ENCODE measurements at regions not wholly inside any gene's neighbourhood (a gene's known extent, or its start where the extent isn't known, plus 50 kb on each side); places are given as distances from the start of the nearest gene placed in this dataset.
A peak's percentile ranks its signal among the peaks of the same experiment; 100 is the strongest.

DNA sequence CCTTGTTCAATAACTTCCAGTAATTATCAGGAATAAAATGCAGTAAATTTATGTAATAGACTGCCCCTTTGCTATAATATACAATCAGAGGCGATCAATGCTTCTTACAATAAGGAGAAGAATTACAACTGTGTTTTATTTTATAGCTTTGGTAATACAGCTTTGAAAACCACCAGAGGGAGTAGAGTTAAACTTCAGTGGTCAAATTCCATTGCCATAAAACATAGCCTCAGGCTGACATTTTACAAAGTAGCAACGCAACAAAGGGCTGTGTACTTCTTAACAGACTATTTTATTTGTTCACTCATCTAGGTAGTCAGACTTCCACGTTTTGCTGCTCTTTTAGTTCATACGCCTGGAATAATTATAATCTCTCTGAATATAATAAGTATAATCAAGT, 58.5 kb downstream of the TEX13C start:
- ATAC-seq (replicated peaks in 6 of 8): peak in 3 of 8 experiments; percentile 8 to 46 (median 44)
- H3K4me3 ChIP-seq: no peak overlapping the region
- H3K27ac ChIP-seq: no peak overlapping the region
- no peaks in the 10 kb centered on the region for H3K4me1 ChIP-seq (replicated peaks in 1 of 2)
- in situ Hi-C loops (cut with MboI; ENCODE audit: low pct_unique_long_range_greater_than_20kb in 2 of 9, low sequenced_read_pairs in 9 of 9, unreplicated experiment in 9 of 9): no loop called here
- 0 to 87% (median 12%) methylated on average over 1 to 4 of the region's 4 CpGs; no CpG with 5 or more reads in 4 of the 10 experiments for WGBS, 10 experiments

DNA sequence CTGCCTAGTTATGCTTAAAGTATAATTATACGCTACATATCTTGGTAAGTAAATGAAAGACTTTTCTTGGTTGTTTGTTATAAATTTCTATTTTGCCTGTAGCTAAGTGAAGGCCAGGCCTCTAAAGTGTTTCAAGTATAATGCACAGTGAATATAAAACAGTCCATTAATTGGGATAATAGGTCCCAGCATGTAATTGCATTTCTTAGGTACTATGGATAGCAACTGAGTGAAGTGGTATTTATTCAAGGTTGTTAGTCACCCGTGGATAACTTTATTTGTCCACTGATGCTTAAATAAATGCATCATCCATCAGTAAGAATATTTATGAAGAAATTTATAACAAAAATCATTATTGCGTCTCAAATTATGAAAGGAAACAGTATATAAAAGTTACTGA, 59.1 kb downstream of the TEX13C start:
- ATAC-seq (replicated peaks in 6 of 8): no peak
- Histone ChIP-seq H3K4me3 (no peak overlapping the region), H3K4me1 (replicated peaks in 1 of 2) (no peaks in the 10 kb centered on the region), H3K27ac (no peak overlapping the region)
- in situ Hi-C loops (cut with MboI; ENCODE audit: low pct_unique_long_range_greater_than_20kb in 2 of 9, low sequenced_read_pairs in 9 of 9, unreplicated experiment in 9 of 9): no loop called here
- WGBS, 10 experiments: 17 to 100% (median 57%) methylated on average over 1 to 3 of the region's 3 CpGs; no CpG with 5 or more reads in 4 of the 10 experiments

DNA sequence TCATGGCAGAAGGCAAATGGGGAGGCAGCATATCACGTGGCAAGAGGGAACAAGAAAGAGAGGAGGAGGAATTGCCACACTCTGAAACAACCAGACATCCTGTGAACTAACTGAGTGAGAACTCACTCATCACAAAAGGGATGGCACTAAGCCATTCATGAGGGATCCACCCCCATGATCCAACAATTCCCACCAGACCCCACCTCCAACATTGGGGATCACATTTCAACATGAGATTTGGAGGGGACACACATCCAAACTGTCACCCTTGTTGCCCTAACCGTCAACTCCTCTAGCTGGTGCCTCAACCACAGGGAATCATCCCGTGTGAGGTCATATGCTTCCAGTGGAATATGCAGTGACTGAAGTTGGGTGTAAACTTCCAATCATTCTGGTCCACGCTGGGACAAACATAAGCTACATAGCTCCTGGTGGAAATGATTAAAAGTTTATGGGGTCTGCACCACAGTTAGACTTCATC, 62.5 kb downstream of the TEX13C start:
- in situ Hi-C loops (cut with MboI; ENCODE audit: low pct_unique_long_range_greater_than_20kb in 2 of 9, low sequenced_read_pairs in 9 of 9, unreplicated experiment in 9 of 9): no loop called here
- H3K4me3 ChIP-seq: no peak overlapping the region
- no peak for ATAC-seq (replicated peaks in 6 of 8)
- H3K27ac ChIP-seq: no peak overlapping the region
- no peaks in the 10 kb centered on the region for H3K4me1 ChIP-seq (replicated peaks in 1 of 2)
- WGBS, 10 experiments: 0 to 44% methylated on average over 2 of the region's 4 CpGs; no CpG with 5 or more reads in 8 of the 10 experiments

DNA sequence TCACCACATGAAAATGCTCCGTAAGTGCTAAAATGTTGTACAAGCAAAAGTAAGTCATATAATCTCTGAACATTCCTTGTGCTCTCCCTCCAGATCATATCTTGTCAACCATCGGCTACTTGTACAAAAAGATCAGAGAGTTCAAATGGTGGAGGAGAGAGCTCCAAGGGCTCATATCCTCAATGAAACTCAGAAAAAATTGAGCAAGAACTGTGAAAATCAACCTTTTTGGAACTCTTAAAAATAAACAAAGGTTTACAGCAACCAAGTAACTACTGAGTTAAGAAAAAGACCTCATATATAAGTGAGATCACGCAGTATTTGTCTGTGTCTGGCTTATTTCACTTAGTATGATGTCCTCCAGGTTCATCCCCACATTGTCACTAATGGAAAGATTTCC, 63.2 kb downstream of the TEX13C start:
- H3K27ac ChIP-seq: no peak overlapping the region
- ATAC-seq (replicated peaks in 6 of 8): no peak
- 0 to 100% (median 69%) methylated on average over 1 to 3 of the region's 3 CpGs; no CpG with 5 or more reads in 4 of the 10 experiments for WGBS, 10 experiments
- in situ Hi-C loops (cut with MboI; ENCODE audit: low pct_unique_long_range_greater_than_20kb in 2 of 9, low sequenced_read_pairs in 9 of 9, unreplicated experiment in 9 of 9): no loop called here
- no peaks in the 10 kb centered on the region for H3K4me1 ChIP-seq (replicated peaks in 1 of 2)
- no peak overlapping the region for H3K4me3 ChIP-seq

DNA sequence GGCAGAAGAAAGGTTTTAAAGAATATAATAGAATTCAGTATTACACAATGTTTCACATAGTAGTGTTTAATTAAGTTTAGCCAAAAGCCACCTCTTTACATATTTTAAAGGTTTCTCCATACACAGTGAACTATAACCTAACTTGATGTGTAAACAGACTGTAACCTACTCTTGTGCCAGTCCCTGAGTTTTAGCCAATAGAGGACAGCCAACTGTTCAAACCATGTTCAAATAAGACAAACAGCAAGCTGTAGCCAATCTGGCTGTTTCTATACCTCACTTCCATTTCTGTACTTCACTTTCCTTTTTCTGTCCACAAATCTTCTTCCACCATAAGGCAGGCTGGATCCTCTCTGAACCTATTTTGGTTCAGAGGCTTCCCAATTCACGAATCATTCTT, 65.2 kb downstream of the TEX13C start:
- no peak for ATAC-seq (replicated peaks in 6 of 8)
- H3K4me1 ChIP-seq (replicated peaks in 1 of 2): no peaks in the 10 kb centered on the region
- in situ Hi-C loops (cut with MboI; ENCODE audit: low pct_unique_long_range_greater_than_20kb in 2 of 9, low sequenced_read_pairs in 9 of 9, unreplicated experiment in 9 of 9): no loop called here
- H3K27ac ChIP-seq: no peak overlapping the region
- H3K4me3 ChIP-seq: no peak overlapping the region
- WGBS, 10 experiments: 13 to 80% (median 46%) methylated on average over 1 of the region's 1 CpG; no CpG with 5 or more reads in 7 of the 10 experiments

DNA sequence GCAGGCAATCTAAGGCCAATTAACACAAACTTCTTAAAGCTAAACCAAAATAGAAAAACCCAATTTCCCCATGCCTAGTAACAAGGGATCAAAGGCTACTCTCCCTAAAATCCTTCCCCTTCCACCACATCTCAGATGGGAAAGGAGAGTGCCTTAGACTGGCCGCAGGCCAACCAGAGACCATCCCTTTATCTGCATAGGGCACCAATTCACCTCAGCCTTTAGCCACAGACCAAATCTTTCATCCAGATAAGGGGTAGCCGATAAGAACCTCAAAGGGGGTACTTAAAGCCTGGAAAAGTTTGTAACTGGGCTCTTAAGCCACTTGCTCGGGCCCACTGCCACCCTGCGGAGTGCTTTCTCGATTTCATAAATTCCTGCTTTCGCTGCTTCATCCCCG, 68.3 kb downstream of the TEX13C start:
- WGBS, 10 experiments: 42 to 72% methylated on average over 3 to 6 of the region's 7 CpGs; no CpG with 5 or more reads in 8 of the 10 experiments
- in situ Hi-C loops (cut with MboI; ENCODE audit: low pct_unique_long_range_greater_than_20kb in 2 of 9, low sequenced_read_pairs in 9 of 9, unreplicated experiment in 9 of 9): no loop called here
- Histone ChIP-seq H3K4me3 (no peak overlapping the region), H3K27ac (no peak overlapping the region), H3K4me1 (replicated peaks in 1 of 2) (no peaks in the 10 kb centered on the region)
- no peak for ATAC-seq (replicated peaks in 6 of 8)

DNA sequence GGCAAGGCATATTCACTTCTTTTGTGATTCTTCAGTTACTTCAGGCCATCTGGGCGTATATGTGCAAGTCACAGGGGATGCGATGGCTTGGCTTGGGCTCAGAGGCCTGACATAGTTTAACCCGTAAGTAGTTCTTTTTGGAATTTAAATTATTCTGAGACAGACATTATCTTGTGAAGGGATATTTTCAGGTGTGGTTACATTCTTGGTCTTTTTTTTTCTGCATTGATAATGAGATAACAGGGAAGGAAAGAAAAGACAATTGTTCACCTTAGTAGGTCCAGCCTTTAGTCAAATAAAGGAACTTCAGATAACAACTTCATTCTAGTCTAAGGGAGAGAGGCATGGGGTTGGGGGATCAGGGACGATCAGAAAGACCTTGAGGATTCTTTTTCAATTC, 74.8 kb downstream of the TEX13C start:
- 13 to 80% (median 38%) methylated on average over 1 of the region's 4 CpGs; no CpG with 5 or more reads in 7 of the 10 experiments for WGBS, 10 experiments
- in situ Hi-C loops (cut with MboI; ENCODE audit: low pct_unique_long_range_greater_than_20kb in 2 of 9, low sequenced_read_pairs in 9 of 9, unreplicated experiment in 9 of 9): no loop called here
- Histone ChIP-seq H3K27ac (no peak overlapping the region), H3K4me3 (no peak overlapping the region), H3K4me1 (replicated peaks in 1 of 2) (no peaks in the 10 kb centered on the region)
- no peak for ATAC-seq (replicated peaks in 6 of 8)

DNA sequence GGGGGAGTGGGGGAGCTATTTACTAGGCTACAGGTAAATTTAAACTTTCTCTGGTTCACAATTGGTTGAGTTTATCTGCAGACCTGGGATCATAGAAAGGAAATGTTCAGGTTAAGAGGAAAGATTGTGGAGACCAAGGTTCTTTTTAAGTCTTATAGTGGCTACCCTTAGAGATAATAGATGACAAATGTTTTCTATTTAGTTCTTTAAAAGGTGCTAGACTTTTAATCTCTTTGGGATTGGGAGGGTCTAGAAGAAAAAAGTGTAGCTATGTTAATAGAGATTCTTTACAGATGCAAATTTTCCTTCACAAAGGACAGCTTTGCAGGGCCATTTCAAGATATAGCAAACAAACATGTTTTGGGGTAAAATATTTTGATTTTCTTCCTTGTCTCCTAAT, 76.0 kb downstream of the TEX13C start:
- ATAC-seq (replicated peaks in 6 of 8): no peak
- Histone ChIP-seq H3K4me1 (replicated peaks in 1 of 2) (no peaks in the 10 kb centered on the region), H3K27ac (no peak overlapping the region), H3K4me3 (no peak overlapping the region)
- in situ Hi-C loops (cut with MboI; ENCODE audit: low pct_unique_long_range_greater_than_20kb in 2 of 9, low sequenced_read_pairs in 9 of 9, unreplicated experiment in 9 of 9): no loop called here

DNA sequence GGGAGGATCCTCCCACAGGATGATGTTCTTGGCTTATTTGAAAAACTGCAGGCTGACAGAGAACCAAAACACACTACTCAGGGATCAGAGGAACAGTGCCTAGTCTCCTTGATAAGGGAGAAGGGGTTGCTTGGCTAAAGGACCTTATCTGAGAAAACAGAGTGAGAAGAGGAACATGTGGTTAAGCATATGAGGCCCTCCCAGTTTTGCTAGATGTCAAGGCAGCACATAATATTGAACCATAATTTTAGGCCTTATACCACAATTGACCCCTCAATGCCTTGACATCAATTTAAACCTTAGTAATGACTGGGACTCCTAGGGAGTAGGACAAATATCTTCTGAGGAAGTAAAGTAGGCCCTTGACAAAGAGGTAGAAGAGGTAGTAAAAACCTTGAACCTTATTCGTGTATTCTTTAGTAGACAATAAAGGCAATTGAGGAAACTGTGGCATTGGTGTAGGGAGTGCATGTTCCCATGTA, 79.3 kb downstream of the TEX13C start:
- no peaks in the 10 kb centered on the region for H3K4me1 ChIP-seq (replicated peaks in 1 of 2)
- no peak for ATAC-seq (replicated peaks in 6 of 8)
- no peak overlapping the region for H3K27ac ChIP-seq
- in situ Hi-C loops (cut with MboI; ENCODE audit: low pct_unique_long_range_greater_than_20kb in 2 of 9, low sequenced_read_pairs in 9 of 9, unreplicated experiment in 9 of 9): no loop called here
- H3K4me3 ChIP-seq: no peak overlapping the region
- 67 to 100% (median 80%) methylated on average over 1 of the region's 1 CpG; no CpG with 5 or more reads in 7 of the 10 experiments for WGBS, 10 experiments

DNA sequence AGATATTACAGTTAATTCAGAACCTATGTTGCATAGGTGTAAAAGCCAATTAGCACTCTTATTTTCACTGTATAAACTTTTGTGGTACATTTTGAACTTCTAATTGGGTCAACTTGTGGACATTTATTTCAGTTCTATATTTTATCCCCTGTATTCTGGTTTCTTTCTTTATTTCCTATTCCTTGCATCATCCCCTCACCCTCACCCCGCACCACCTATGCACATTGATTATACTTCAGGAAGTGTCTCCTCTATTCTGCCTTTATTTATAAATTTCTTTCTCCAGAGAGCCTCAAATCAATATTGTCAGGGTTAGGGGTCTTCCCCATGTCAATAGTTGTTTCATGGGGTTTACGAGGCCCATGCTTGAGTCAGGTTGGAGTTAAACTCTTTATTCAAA, 83.1 kb downstream of the TEX13C start:
- Histone ChIP-seq H3K4me1 (replicated peaks in 1 of 2) (no peaks in the 10 kb centered on the region), H3K27ac (no peak overlapping the region), H3K4me3 (no peak overlapping the region)
- 17 to 91% (median 24%) methylated on average over 1 to 2 of the region's 2 CpGs; no CpG with 5 or more reads in 4 of the 10 experiments for WGBS, 10 experiments
- no peak for ATAC-seq (replicated peaks in 6 of 8)
- in situ Hi-C loops (cut with MboI; ENCODE audit: low pct_unique_long_range_greater_than_20kb in 2 of 9, low sequenced_read_pairs in 9 of 9, unreplicated experiment in 9 of 9): no loop called here

DNA sequence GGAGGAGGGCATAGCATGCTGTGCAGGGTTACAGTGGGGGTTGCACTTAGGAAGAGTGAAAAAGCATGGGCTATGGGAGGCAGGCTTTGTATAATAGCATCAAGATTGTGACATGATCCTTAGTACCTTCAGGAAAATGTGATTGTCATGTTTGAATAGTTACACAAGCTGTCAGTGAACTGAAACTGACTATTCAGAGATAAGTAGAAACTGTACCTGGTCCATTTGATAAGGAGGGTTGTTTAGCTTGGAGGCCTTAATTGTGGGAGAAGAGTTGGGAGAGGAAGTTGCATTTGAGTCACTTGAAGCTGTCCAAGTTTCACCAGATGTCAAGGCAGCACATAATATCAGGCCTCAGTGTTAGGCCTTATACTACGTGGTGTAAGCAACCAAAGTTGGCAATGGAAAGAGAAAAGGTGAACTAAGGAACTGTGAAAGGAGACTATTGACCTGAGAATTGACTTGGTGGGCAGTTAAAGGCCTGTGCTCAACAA, 85.0 kb downstream of the TEX13C start:
- 0 to 25% (median 20%) methylated on average over 1 of the region's 1 CpG; no CpG with 5 or more reads in 7 of the 10 experiments for WGBS, 10 experiments
- in situ Hi-C loops (cut with MboI; ENCODE audit: low pct_unique_long_range_greater_than_20kb in 2 of 9, low sequenced_read_pairs in 9 of 9, unreplicated experiment in 9 of 9): no loop called here

DNA sequence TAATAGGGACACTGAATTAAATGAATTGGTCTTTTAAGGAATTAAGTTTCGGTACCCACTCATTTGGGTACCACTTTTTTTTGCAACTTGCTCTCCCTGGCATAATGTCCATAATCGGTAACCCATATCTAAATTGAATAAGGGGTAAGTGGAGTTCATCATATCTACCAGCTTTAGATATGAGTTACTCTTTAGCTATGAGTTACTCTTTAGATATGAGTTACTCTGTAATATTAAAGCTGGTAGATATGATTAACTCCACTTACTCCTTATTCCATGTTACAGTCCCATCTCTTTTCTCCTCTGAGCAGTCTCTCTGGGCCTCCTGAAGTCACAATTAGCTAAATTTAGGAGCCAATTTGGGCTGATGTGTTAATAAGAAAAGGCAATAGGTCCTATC, 85.7 kb downstream of the TEX13C start:
- in situ Hi-C loops (cut with MboI; ENCODE audit: low pct_unique_long_range_greater_than_20kb in 2 of 9, low sequenced_read_pairs in 9 of 9, unreplicated experiment in 9 of 9): no loop called here
- H3K4me3 ChIP-seq: no peak overlapping the region
- no peak for ATAC-seq (replicated peaks in 6 of 8)
- WGBS, 10 experiments: 0 to 64% (median 20%) methylated on average over 1 to 2 of the region's 2 CpGs; no CpG with 5 or more reads in 7 of the 10 experiments
- H3K4me1 ChIP-seq (replicated peaks in 1 of 2): no peaks in the 10 kb centered on the region
- H3K27ac ChIP-seq: no peak overlapping the region

More for the DNA sequence above, 85.0 kb downstream of the TEX13C start:
- H3K27ac ChIP-seq: no peak overlapping the region
- no peaks in the 10 kb centered on the region for H3K4me1 ChIP-seq (replicated peaks in 1 of 2)
- no peak for ATAC-seq (replicated peaks in 6 of 8)
- no peak overlapping the region for H3K4me3 ChIP-seq

DNA sequence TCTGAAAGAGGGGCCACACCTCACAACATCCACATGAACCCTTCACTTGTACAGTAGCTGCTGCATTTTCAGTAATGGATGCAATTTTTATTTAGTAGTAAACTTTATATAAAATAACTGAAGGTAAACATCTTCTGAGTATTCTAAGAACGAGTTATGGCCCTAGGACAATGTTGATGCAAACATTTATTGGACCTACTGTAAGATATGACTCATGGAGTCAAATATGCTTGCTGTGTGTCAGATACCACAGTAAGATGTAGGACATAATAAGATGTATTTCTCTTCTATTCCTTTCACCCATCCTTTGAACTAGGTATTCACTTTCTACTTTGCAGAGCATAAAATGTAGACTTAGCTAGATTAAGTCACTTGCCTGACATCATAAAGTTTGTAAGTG, 87.6 kb downstream of the TEX13C start:
- Histone ChIP-seq H3K27ac (no peak overlapping the region), H3K4me3 (no peak overlapping the region), H3K4me1 (replicated peaks in 1 of 2) (no peaks in the 10 kb centered on the region)
- in situ Hi-C loops (cut with MboI; ENCODE audit: low pct_unique_long_range_greater_than_20kb in 2 of 9, low sequenced_read_pairs in 9 of 9, unreplicated experiment in 9 of 9): no loop called here
- ATAC-seq (replicated peaks in 6 of 8): no peak
- 0 to 80% (median 75%) methylated on average over 1 of the region's 1 CpG; no CpG with 5 or more reads in 5 of the 10 experiments for WGBS, 10 experiments

DNA sequence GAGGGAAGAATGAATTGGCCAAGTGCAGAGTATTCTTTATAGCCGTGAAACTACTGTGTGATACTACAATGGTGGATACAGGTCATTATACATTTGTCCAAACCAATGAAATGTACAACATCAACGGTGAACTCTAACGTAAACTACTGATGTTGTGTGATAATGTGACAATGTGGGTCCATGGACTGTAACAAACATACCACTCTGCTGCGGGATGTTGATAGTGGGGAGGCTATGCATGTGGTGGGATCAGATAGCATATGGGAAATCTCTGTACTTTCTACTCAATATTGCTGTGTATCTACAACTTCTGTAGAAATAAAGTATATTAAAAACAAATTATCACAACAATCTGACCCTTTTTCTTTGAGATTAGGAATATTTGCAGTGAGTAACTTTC, 101.1 kb downstream of the TEX13C start:
- WGBS, 10 experiments: 41 to 57% methylated on average over 4 of the region's 4 CpGs; no CpG with 5 or more reads in 8 of the 10 experiments
- H3K4me3 ChIP-seq: no peak overlapping the region
- H3K4me1 ChIP-seq (replicated peaks in 1 of 2): no peaks in the 10 kb centered on the region
- H3K27ac ChIP-seq: no peak overlapping the region
- in situ Hi-C loops (cut with MboI; ENCODE audit: low pct_unique_long_range_greater_than_20kb in 2 of 9, low sequenced_read_pairs in 9 of 9, unreplicated experiment in 9 of 9): no loop called here
- no peak for ATAC-seq (replicated peaks in 6 of 8)

Measured in motor neuron (in vitro differentiated cells).